ENCODE measurements at regions not wholly inside any gene's neighbourhood (a gene's known extent, or its start where the extent isn't known, plus 50 kb on each side); places are given as distances from the start of the nearest gene placed in this dataset.

DNA sequence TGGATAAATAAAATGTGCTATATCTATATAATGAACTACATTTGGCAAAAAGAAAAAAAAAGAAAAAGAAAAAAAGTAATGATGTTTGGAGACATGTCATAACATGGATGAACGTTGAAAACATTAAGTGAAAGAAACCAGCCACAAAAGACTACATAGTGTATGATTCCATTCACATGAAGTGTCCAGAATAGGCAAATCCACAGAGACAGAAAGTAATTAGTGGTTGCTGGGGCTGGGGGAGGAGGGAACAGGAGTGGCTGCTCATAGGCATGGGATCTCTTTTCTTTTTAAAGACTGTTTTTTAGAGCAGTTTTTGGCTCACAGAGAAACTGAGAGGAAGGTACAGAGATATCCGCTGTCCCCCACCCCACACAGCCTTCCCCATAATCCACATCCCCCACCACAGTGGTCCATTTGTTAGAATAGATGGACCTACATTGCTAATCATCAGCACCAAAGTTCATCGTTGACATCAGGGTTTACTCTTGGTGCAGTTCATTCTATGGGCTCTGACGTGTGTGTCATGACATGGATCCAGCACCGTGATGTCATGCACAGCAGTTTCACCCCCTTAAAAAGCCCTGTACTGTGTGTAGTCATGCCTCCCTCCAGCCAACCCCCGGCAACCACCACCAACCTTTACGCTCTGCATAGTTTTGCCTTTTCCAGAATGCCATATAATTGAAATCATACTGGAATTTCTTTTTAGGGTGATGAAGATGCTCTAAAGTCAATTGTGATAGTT lies 240.9 kb upstream of the RREB1 start:
- H2AFZ ChIP-seq (ENCODE audit: low read depth, low read length): peak overlapping the region; percentile 16; the same call in 1 of the 2 replicates
- no peak for ATAC-seq
- no peak overlapping the region for H3K27ac ChIP-seq (ENCODE audit: extremely low read depth, low read depth, low read length)
- peaks cover 5 to 17% of the 10 kb centered on the region in 2 experiments; a peak in 3 of 5 replicates for H3K4me1 ChIP-seq (replicated peaks in 1 of 2; ENCODE audit: control insufficient read depth in 2 of 2, insufficient read depth in 2 of 2, low read length in 2 of 2)
- DNase-seq (ENCODE audit: extremely low read depth in 1 of 4, low spot score in 3 of 4): no peak
- FAIRE-seq: no peak
- H3K4me3 ChIP-seq: no peak overlapping the region
- no peaks in the 10 kb centered on the region for H3K27me3 ChIP-seq (ENCODE audit: control insufficient read depth in 2 of 2, insufficient read depth in 2 of 2, low read length in 2 of 2)
- BruUV-seq (replicated peaks): no TSS peak
- intact Hi-C loops (cut with micrococcal nuclease) (no loop called here), in situ Hi-C loops (cut with MboI) (no loop called here)
- no peaks in the 10 kb centered on the region for H3K9me1 ChIP-seq (ENCODE audit: control insufficient read depth, insufficient read depth, low read length)
- no peaks in the 10 kb centered on the region for H3K36me3 ChIP-seq (ENCODE audit: control insufficient read depth, insufficient read depth, low read length)
- ChIA-PET CTCF (ENCODE audit: low intra/inter-chr PET ratio) (no interaction called here), POLR2A (no interaction called here)
- H3K79me2 ChIP-seq (ENCODE audit: control insufficient read depth, insufficient read depth, low read length): no peaks in the 10 kb centered on the region
- no peaks in the 10 kb centered on the region for H3K9me3 ChIP-seq (replicated peaks; ENCODE audit: control insufficient read depth, insufficient read depth, low read depth, low read length)
- 51% methylated on average over 7 of the region's 7 CpGs for WGBS (ENCODE audit: insufficient coverage, low coverage, missing lambda C conversion rate)
- no peaks in the 10 kb centered on the region for H4K20me1 ChIP-seq (replicated peaks; ENCODE audit: control insufficient read depth, insufficient read depth, low read length)
- TF ChIP-seq NFIC (IDR thresholded peaks at IDR 0.05): no peak
- peak; percentile 57; the same call in 1 of the 2 replicates for TF ChIP-seq CREM (IDR thresholded peaks at IDR 0.05; ENCODE audit: low read depth)
- TF ChIP-seq CREB1 (IDR thresholded peaks at IDR 0.05): 0 out of 2 replicates have a peak, but pooled peaks have one; percentile 40
- TF ChIP-seq CREB1 (CRISPR knock-in tag; IDR thresholded peaks at IDR 0.05): no peak
- H3K4me2 ChIP-seq (ENCODE audit: insufficient read depth, low read length): no peak overlapping the region
- H3K9ac ChIP-seq (ENCODE audit: insufficient read depth in 1 of 2, low read depth in 2 of 2, low read length in 2 of 2): no peak overlapping the region

DNA sequence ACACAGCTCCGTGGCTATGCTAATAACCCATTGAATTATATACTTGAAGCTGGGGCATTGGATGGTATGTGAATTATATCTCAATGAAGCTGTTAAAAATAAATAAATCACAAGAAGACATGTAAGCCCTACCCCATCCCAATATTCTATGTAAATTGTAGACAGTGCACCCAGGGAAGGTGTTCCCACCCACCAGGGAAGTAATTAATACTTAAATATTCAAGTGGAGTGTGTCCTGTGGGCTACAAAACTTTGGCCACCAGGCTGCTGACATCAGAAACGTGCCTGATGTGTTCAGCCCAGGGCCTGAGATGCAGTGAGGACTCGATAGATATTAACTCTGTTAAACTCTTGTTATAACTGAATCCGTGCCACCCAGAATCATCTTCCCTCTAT lies 240.4 kb upstream of the RREB1 start:
- no peaks in the 10 kb centered on the region for H3K27me3 ChIP-seq (ENCODE audit: control insufficient read depth in 2 of 2, insufficient read depth in 2 of 2, low read length in 2 of 2)
- POLR2A ChIA-PET: no interaction called here
- intact Hi-C loops (cut with micrococcal nuclease): no loop called here

More for the DNA sequence above, 240.4 kb upstream of the RREB1 start:
- Histone ChIP-seq H3K27ac (ENCODE audit: extremely low read depth, low read depth, low read length) (no peak overlapping the region), H3K4me2 (ENCODE audit: insufficient read depth, low read length) (no peak overlapping the region), H3K9ac (ENCODE audit: insufficient read depth in 1 of 2, low read depth in 2 of 2, low read length in 2 of 2) (no peak overlapping the region), H3K9me3 (replicated peaks; ENCODE audit: control insufficient read depth, insufficient read depth, low read depth, low read length) (no peaks in the 10 kb centered on the region), H3K79me2 (ENCODE audit: control insufficient read depth, insufficient read depth, low read length) (no peaks in the 10 kb centered on the region), H3K4me3 (no peak overlapping the region), H4K20me1 (replicated peaks; ENCODE audit: control insufficient read depth, insufficient read depth, low read length) (no peaks in the 10 kb centered on the region), H3K36me3 (ENCODE audit: control insufficient read depth, insufficient read depth, low read length) (no peaks in the 10 kb centered on the region), H3K9me1 (ENCODE audit: control insufficient read depth, insufficient read depth, low read length) (no peaks in the 10 kb centered on the region), H2AFZ (ENCODE audit: low read depth, low read length) (no peak overlapping the region), H3K4me1 (replicated peaks in 1 of 2; ENCODE audit: control insufficient read depth in 2 of 2, insufficient read depth in 2 of 2, low read length in 2 of 2) (peaks cover 5 to 18% of the 10 kb centered on the region in 2 experiments; a peak in 4 of 5 replicates)
- no peak for FAIRE-seq
- no peak for DNase-seq (ENCODE audit: extremely low read depth in 1 of 4, low spot score in 3 of 4)
- in situ Hi-C loops (cut with MboI): no loop called here
- BruUV-seq (replicated peaks): no TSS peak
- TF ChIP-seq ZNF408 (CRISPR knock-in tag; IDR thresholded peaks at IDR 0.05; ENCODE audit: low read depth): no peak
- no peak for TF ChIP-seq CC2D1A (IDR thresholded peaks at IDR 0.05)
- no peak for TF ChIP-seq SREBF2 (CRISPR knock-in tag; IDR thresholded peaks at IDR 0.05)
- no peak for TF ChIP-seq POLR2A (conservative IDR thresholded peaks at IDR 0.05)
- no peak for TF ChIP-seq E2F3 (CRISPR knock-in tag; IDR thresholded peaks at IDR 0.05)
- no peak for TF ChIP-seq PRMT5 (CRISPR knock-in tag; IDR thresholded peaks at IDR 0.05)
- no peak for TF ChIP-seq DIDO1 (tag; IDR thresholded peaks at IDR 0.05; ENCODE audit: low read depth)
- WGBS (ENCODE audit: insufficient coverage, low coverage, missing lambda C conversion rate): 41% methylated on average over 4 of the region's 4 CpGs
- ATAC-seq: no peak
- CTCF ChIA-PET (ENCODE audit: low intra/inter-chr PET ratio): no interaction called here

Data from K562 (cell line).